ENCODE measurements at regions not wholly inside any gene's neighbourhood (a gene's known extent, or its start where the extent isn't known, plus 50 kb on each side); places are given as distances from the start of the nearest gene placed in this dataset.

DNA sequence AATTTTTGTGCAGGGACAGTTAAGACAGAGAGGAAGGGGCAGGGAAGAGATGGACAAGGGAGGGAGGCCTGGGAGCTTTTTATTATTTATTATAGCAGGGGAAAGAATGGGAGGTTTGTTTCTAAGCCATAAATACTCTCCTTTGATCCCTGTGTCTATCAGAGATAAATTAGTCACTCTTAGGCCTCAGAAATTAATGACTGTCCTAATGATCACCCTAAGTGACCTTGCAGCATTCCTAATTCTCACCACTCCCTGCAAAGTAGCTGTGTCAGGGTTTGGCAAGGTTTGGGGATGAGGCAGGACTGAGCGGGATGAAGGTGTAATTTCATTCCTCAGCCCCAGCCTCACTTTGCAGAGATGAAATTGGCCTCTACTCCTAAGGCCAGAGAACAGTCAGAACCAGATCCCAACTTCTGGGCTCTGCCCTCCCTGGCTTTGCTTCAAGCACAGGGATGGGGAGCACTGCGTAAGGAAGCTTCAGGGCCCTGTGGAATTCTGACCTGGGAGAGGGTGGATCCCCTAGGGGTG, 95.0 kb downstream of the TMEM17 start:
- TF ChIP-seq, protein P1, sequence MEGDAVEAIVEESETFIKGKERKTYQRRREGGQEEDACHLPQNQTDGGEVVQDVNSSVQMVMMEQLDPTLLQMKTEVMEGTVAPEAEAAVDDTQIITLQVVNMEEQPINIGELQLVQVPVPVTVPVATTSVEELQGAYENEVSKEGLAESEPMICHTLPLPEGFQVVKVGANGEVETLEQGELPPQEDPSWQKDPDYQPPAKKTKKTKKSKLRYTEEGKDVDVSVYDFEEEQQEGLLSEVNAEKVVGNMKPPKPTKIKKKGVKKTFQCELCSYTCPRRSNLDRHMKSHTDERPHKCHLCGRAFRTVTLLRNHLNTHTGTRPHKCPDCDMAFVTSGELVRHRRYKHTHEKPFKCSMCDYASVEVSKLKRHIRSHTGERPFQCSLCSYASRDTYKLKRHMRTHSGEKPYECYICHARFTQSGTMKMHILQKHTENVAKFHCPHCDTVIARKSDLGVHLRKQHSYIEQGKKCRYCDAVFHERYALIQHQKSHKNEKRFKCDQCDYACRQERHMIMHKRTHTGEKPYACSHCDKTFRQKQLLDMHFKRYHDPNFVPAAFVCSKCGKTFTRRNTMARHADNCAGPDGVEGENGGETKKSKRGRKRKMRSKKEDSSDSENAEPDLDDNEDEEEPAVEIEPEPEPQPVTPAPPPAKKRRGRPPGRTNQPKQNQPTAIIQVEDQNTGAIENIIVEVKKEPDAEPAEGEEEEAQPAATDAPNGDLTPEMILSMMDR (IDR thresholded peaks at IDR 0.05): no peak
- TF ChIP-seq, protein P2, sequence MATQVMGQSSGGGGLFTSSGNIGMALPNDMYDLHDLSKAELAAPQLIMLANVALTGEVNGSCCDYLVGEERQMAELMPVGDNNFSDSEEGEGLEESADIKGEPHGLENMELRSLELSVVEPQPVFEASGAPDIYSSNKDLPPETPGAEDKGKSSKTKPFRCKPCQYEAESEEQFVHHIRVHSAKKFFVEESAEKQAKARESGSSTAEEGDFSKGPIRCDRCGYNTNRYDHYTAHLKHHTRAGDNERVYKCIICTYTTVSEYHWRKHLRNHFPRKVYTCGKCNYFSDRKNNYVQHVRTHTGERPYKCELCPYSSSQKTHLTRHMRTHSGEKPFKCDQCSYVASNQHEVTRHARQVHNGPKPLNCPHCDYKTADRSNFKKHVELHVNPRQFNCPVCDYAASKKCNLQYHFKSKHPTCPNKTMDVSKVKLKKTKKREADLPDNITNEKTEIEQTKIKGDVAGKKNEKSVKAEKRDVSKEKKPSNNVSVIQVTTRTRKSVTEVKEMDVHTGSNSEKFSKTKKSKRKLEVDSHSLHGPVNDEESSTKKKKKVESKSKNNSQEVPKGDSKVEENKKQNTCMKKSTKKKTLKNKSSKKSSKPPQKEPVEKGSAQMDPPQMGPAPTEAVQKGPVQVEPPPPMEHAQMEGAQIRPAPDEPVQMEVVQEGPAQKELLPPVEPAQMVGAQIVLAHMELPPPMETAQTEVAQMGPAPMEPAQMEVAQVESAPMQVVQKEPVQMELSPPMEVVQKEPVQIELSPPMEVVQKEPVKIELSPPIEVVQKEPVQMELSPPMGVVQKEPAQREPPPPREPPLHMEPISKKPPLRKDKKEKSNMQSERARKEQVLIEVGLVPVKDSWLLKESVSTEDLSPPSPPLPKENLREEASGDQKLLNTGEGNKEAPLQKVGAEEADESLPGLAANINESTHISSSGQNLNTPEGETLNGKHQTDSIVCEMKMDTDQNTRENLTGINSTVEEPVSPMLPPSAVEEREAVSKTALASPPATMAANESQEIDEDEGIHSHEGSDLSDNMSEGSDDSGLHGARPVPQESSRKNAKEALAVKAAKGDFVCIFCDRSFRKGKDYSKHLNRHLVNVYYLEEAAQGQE (IDR thresholded peaks at IDR 0.05; ENCODE audit: insufficient read depth in 1 of 2, low read depth in 2 of 2, low read length in 1 of 2): no peak
- no peak for TF ChIP-seq POLR2AphosphoS5 (IDR thresholded peaks at IDR 0.05; ENCODE audit: low read depth, low read length)

Measured in Panc1 (cell line).